SK-N-MC (cell line): ENCODE measurements at regions not wholly inside any gene's neighbourhood (a gene's known extent, or its start where the extent isn't known, plus 50 kb on each side); places are given as distances from the start of the nearest gene placed in this dataset.

ENCODE experiments used
- EZH2 ChIP-seq: fragments of 200-600 bp; sonication (generic); IDR thresholded peaks from one replicate; pipeline ENCODE4 v1.6.1; 2017; ENCODE audit warnings: antibody characterized with exemption
- FOXP2 ChIP-seq: optimal IDR thresholded peaks from 2 replicates; pipeline ENCODE3; 2011; ENCODE audit warnings: mild to moderate bottlenecking, moderate library complexity; ENCODE audit not compliant: insufficient read depth; ENCODE audit errors: extremely low read length, control extremely low read depth
- POLR2AphosphoS5 ChIP-seq: IDR thresholded peaks from 2 replicates; pipeline ENCODE4 v1.6.1; 2012; ENCODE audit warnings: mild to moderate bottlenecking, low read depth, low read length, borderline replicate concordance

DNA sequence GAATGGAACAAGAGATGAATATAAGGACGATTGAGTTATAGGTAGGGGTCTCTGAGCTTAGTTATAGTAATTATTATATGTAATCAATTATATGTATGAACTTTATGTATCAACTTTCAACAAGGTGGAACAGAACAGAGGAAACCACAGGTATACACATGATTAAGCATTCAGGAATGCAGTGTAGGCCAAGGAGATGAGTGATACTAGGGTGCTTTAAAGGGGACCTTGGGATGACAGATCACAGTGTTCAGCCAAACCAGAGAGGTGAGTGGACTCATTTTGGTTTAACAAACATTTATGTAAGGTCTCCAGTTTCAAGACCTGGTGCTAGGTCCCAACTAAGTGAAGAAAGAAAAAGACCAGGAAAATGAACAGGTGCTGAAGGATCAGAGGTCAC lies 895.5 kb downstream of the ROBO2 start:
- no peak for TF ChIP-seq EZH2
- no peak for TF ChIP-seq POLR2AphosphoS5
- no peak for TF ChIP-seq FOXP2
